HepG2 (cell line): ENCODE measurements at regions not wholly inside any gene's neighbourhood (a gene's known extent, or its start where the extent isn't known, plus 50 kb on each side); places are given as distances from the start of the nearest gene placed in this dataset.
A peak's percentile ranks its signal among the peaks of the same experiment; 100 is the strongest.

Experiments
- ARID4A ChIP-seq: sonication (generic); formaldehyde crosslinking; IDR thresholded peaks from 2 replicates; pipeline ENCODE4 v1.5.0; 2020; ENCODE audit warnings: mild to moderate bottlenecking, missing genetic modification reagents, borderline replicate concordance
- DPF2 ChIP-seq: sonication (generic); formaldehyde crosslinking; IDR thresholded peaks from 2 replicates; pipeline ENCODE4 v1.4.0; 2020; ENCODE audit warnings: mild to moderate bottlenecking, low read depth, missing genetic modification reagents, borderline replicate concordance
- ETV6 ChIP-seq: sonication (generic); formaldehyde crosslinking; conservative IDR thresholded peaks from 2 replicates; pipeline ENCODE4 v1.4.0; 2020; ENCODE audit warnings: missing genetic modification reagents
- MAF1 ChIP-seq: sonication (generic); formaldehyde crosslinking; IDR thresholded peaks from 2 replicates; pipeline ENCODE4 v1.5.0; 2020; ENCODE audit warnings: missing genetic modification reagents, borderline replicate concordance
- MTA1 ChIP-seq: sonication (generic); formaldehyde crosslinking; IDR thresholded peaks from 2 replicates; pipeline ENCODE4 v1.4.0; 2020; ENCODE audit warnings: missing genetic modification reagents, mild to moderate bottlenecking, borderline replicate concordance
- MTA3 ChIP-seq: sonication (generic); formaldehyde crosslinking; IDR thresholded peaks from 2 replicates; pipeline ENCODE4 v1.4.0; 2020; ENCODE audit warnings: missing genetic modification reagents
- PAF1 ChIP-seq: IDR thresholded peaks from 2 replicates; pipeline ENCODE4 v1.6.1; 2016; ENCODE audit warnings: missing genetic modification reagents, missing compliant biosample characterization
- PRDM15 ChIP-seq: sonication (generic); formaldehyde crosslinking; IDR thresholded peaks from 2 replicates; pipeline ENCODE4 v1.4.0; 2020; ENCODE audit warnings: missing genetic modification reagents
- PRPF4 ChIP-seq: fragments of 200-400 bp; formaldehyde crosslinking; IDR thresholded peaks from 2 replicates; pipeline ENCODE4 v1.6.1; 2016; ENCODE audit warnings: low read length, low read depth; ENCODE audit not compliant: poor library complexity, severe bottlenecking
- STAT6 ChIP-seq: sonication (generic); formaldehyde crosslinking; IDR thresholded peaks from 2 replicates; pipeline ENCODE4 v1.4.0; 2020; ENCODE audit warnings: missing genetic modification reagents, mild to moderate bottlenecking, borderline replicate concordance
- TEAD3 ChIP-seq: optimal IDR thresholded peaks from 2 replicates; pipeline ENCODE3; 2016; ENCODE audit warnings: borderline replicate concordance
- ZBTB38 ChIP-seq: sonication (generic); formaldehyde crosslinking; IDR thresholded peaks from 2 replicates; pipeline ENCODE4 v1.5.1; 2020; ENCODE audit warnings: mild to moderate bottlenecking, missing genetic modification reagents
- ZNF180 ChIP-seq: sonication (generic); formaldehyde crosslinking; IDR thresholded peaks from 2 replicates; pipeline ENCODE4 v1.4.0; 2020; ENCODE audit warnings: low read depth, missing genetic modification reagents, borderline replicate concordance
- ZNF367 ChIP-seq: sonication (generic); formaldehyde crosslinking; IDR thresholded peaks from 2 replicates; pipeline ENCODE4 v1.4.0; 2020; ENCODE audit warnings: missing genetic modification reagents, borderline replicate concordance
- ZNF549 ChIP-seq: sonication (generic); formaldehyde crosslinking; IDR thresholded peaks from 2 replicates; pipeline ENCODE4 v1.5.0; 2020; ENCODE audit warnings: missing genetic modification reagents
- ZNF557 ChIP-seq: sonication (generic); formaldehyde crosslinking; IDR thresholded peaks from 2 replicates; pipeline ENCODE4 v1.4.0; 2020; ENCODE audit warnings: missing genetic modification reagents
- ZNF597 ChIP-seq: sonication (generic); formaldehyde crosslinking; IDR thresholded peaks from 2 replicates; pipeline ENCODE4 v1.5.0; 2020; ENCODE audit warnings: missing genetic modification reagents

- TF ChIP-seq PRDM15 (CRISPR knock-in tag) (no peak), MAF1 (CRISPR knock-in tag) (no peak), ETV6 (CRISPR knock-in tag) (no peak), ARID4A (CRISPR knock-in tag) (peak; percentile 34; the same call in 1 of the 2 replicates), ZNF180 (CRISPR knock-in tag) (no peak), TEAD3 (CRISPR knock-in tag) (peak; percentile 17), PAF1 (CRISPR knock-in tag) (no peak), MTA3 (CRISPR knock-in tag) (no peak), ZNF597 (no peak), STAT6 (CRISPR knock-in tag) (no peak), ZNF549 (CRISPR knock-in tag) (no peak), ZBTB38 (CRISPR knock-in tag) (peak; percentile 86), MTA1 (peak; percentile 83; the same call in 1 of the 2 replicates), ZNF367 (CRISPR knock-in tag) (no peak), PRPF4 (no peak), ZNF557 (no peak), DPF2 (CRISPR knock-in tag) (no peak)
These were observed 191.0 kb upstream of the ARL4C start (continued) for GRCh38 chr2:234687718-234688475.
